Sigmoid colon (tissue), 6 donors: ENCODE measurements at regions not wholly inside any gene's neighbourhood (a gene's known extent, or its start where the extent isn't known, plus 50 kb on each side); places are given as distances from the start of the nearest gene placed in this dataset.
A peak's percentile ranks its signal among the peaks of the same experiment; 100 is the strongest.

Experiments used
- DNase-seq: peaks from one replicate; pipeline ENCODE4 v3.0.0-alpha.2; 2019
- H3K27ac ChIP-seq, 4 donors: fragments of 200-600 bp; sonication (generic); one replicate each; pipeline ENCODE4 v1.5.1; 2016 to 2019; ENCODE audit warnings: mild to moderate bottlenecking in 1 of 4
- H3K27me3 ChIP-seq, 3 donors: fragments of 200-600 bp; sonication (generic); one replicate each; pipeline ENCODE4 v1.5.1; 2019; ENCODE audit warnings: mild to moderate bottlenecking in 1 of 3
- H3K36me3 ChIP-seq, 4 donors: fragments of 200-600 bp; sonication (generic); one replicate each; pipeline ENCODE4 v1.5.1; 2016 to 2019
- H3K4me1 ChIP-seq, 4 donors: fragments of 200-600 bp; sonication (generic); one replicate each; pipeline ENCODE4 v1.5.1; 2017 to 2019
- H3K4me3 ChIP-seq, 4 donors: fragments of 200-600 bp; sonication (generic); one replicate each; pipeline ENCODE4 v1.5.1; 2017 to 2019; ENCODE audit warnings: mild to moderate bottlenecking in 2 of 4, moderate library complexity in 1 of 4
- H3K9me3 ChIP-seq, 4 donors: fragments of 200-600 bp in 3 of 4; sonication (generic) in 3 of 4; one replicate each; pipeline versions ENCODE4 v1.5.1 to v1.6.1; 2013 to 2019
- CTCF ChIP-seq, 4 experiments: fragments of 450-650 bp in 3 of 4; fragments of 200-600 bp in 1 of 4; IDR thresholded peaks; one replicate each; pipeline ENCODE4 v1.5.1; 2016 to 2019; ENCODE audit warnings: antibody characterized with exemption in 4 of 4, mild to moderate bottlenecking in 3 of 4, moderate library complexity in 2 of 4
- EP300 ChIP-seq, 4 donors: sonication (generic); formaldehyde crosslinking; IDR thresholded peaks; one replicate each; pipeline ENCODE4 v1.6.1; 2017; ENCODE audit warnings: antibody characterized with exemption in 4 of 4
- POLR2A ChIP-seq, 2 donors: fragments of 450-650 bp; IDR thresholded peaks; one replicate each; pipeline ENCODE4 v1.6.1; 2016; ENCODE audit warnings: antibody characterized with exemption in 2 of 2, mild to moderate bottlenecking in 2 of 2, moderate library complexity in 2 of 2
- POLR2AphosphoS5 ChIP-seq, 4 donors: sonication (generic); formaldehyde crosslinking; IDR thresholded peaks; one replicate each; pipeline ENCODE4 v1.6.1; 2017; ENCODE audit warnings: antibody characterized with exemption in 4 of 4
- WGBS, 2 donors: extraction: QIAGEN DNeasy Blood & Tissue Kit; methylation state at CpG; one replicate each; pipeline ENCODE4 v1.1.7; 2013; 5-methylcytosine and 5-hydroxymethylcytosine counted together
- intact Hi-C: fragments of 100-400 bp; cut with DNase I; formaldehyde crosslinking; loops from one replicate; pipeline ENCODE4 v1.15.1; 2023
- donor health status: healthy with polysubstance abuse.
- donor health status: healthy.

- Histone ChIP-seq H3K27me3 (no peaks in the 10 kb centered on the region), H3K4me1 (peaks cover 0 to 74% (median 58%) of the 10 kb centered on the region in 4 donors), H3K9me3 (no peaks in the 10 kb centered on the region), H3K36me3 (no peaks in the 10 kb centered on the region), H3K4me3 (no peak overlapping the region), H3K27ac (peak overlapping the region; percentile 66 to 89 (median 78))
- peak; percentile 33 to 72 (median 63) for TF ChIP-seq POLR2AphosphoS5 (IDR thresholded peaks at IDR 0.05)
- peak in 1 of 4 donors; percentile 37 for TF ChIP-seq EP300 (IDR thresholded peaks at IDR 0.05)
- TF ChIP-seq POLR2A (IDR thresholded peaks at IDR 0.05): no peak
- no peak for TF ChIP-seq CTCF (IDR thresholded peaks at IDR 0.05)
- peak; percentile 91 for DNase-seq
- 81 to 85% methylated on average over 36 of the region's 36 CpGs for WGBS, 2 donors
- intact Hi-C loops: no loop called here
Observed at GRCh38 chr16:85162478-85163277, 50.4 kb upstream of the CIBAR2 start.

- Histone ChIP-seq H3K4me1 (peaks cover 0 to 76% (median 64%) of the 10 kb centered on the region in 4 donors), H3K27ac (peak overlapping the region; percentile 66 to 89 (median 78)), H3K9me3 (no peaks in the 10 kb centered on the region), H3K27me3 (no peaks in the 10 kb centered on the region), H3K4me3 (no peak overlapping the region), H3K36me3 (no peaks in the 10 kb centered on the region)
- no peak for DNase-seq
- intact Hi-C loops: no loop called here
- WGBS, 2 donors: 80% methylated on average over 22 of the region's 22 CpGs
- TF ChIP-seq POLR2AphosphoS5 (IDR thresholded peaks at IDR 0.05) (peak in 1 of 4 donors; percentile 19), POLR2A (IDR thresholded peaks at IDR 0.05) (no peak), EP300 (IDR thresholded peaks at IDR 0.05) (no peak), CTCF (IDR thresholded peaks at IDR 0.05) (no peak)
Observed at GRCh38 chr16:85163278-85164112, 51.2 kb upstream of the CIBAR2 start.

- Histone ChIP-seq H3K36me3 (no peaks in the 10 kb centered on the region), H3K27me3 (no peaks in the 10 kb centered on the region), H3K4me3 (no peak overlapping the region), H3K4me1 (peaks cover 0 to 80% (median 68%) of the 10 kb centered on the region in 4 donors), H3K27ac (peak overlapping the region; percentile 63 to 89 (median 78)), H3K9me3 (no peaks in the 10 kb centered on the region)
- DNase-seq: no peak
- intact Hi-C loops: no loop called here
- TF ChIP-seq EP300 (IDR thresholded peaks at IDR 0.05) (no peak), POLR2AphosphoS5 (IDR thresholded peaks at IDR 0.05) (no peak), CTCF (IDR thresholded peaks at IDR 0.05) (no peak), POLR2A (IDR thresholded peaks at IDR 0.05) (no peak)
- 76 to 78% methylated on average over 3 of the region's 3 CpGs for WGBS, 2 donors
Observed at GRCh38 chr16:85164431-85164830, 52.2 kb upstream of the CIBAR2 start.

GRCh38 chr16:85164838-85165516, 52.7 kb upstream of the CIBAR2 start:
- no peak for DNase-seq
- no peaks in the 10 kb centered on the region for H3K9me3 ChIP-seq
- no peaks in the 10 kb centered on the region for H3K27me3 ChIP-seq
- WGBS, 2 donors: 61 to 78% methylated on average over 12 of the region's 12 CpGs
- TF ChIP-seq EP300 (IDR thresholded peaks at IDR 0.05) (no peak), POLR2A (IDR thresholded peaks at IDR 0.05) (no peak), CTCF (IDR thresholded peaks at IDR 0.05) (no peak), POLR2AphosphoS5 (IDR thresholded peaks at IDR 0.05) (peak in 2 of 4 donors; percentile 18 to 19)
- H3K27ac ChIP-seq: peak overlapping the region; percentile 63 to 89 (median 78)
- intact Hi-C loops: loop anchor here (5.0 kb wide), 2 partner anchors 37 to 48 kb away; no protein-coding TSS in a partner anchor
- peaks cover 0 to 82% (median 73%) of the 10 kb centered on the region in 4 donors for H3K4me1 ChIP-seq
- no peak overlapping the region for H3K4me3 ChIP-seq
- no peaks in the 10 kb centered on the region for H3K36me3 ChIP-seq
